GM21786 (cell line): ENCODE measurements at regions not wholly inside any gene's neighbourhood (a gene's known extent, or its start where the extent isn't known, plus 50 kb on each side); places are given as distances from the start of the nearest gene placed in this dataset.

Experiments used
- ATAC-seq: cut with Tn5 transposase; IDR thresholded peaks from one replicate; pipeline ENCODE4 v1.9.1; 2021; ENCODE audit not compliant: unreplicated experiment

GRCh38 chr20:39946931-39947330, 742.1 kb downstream of the MAFB start:
- ATAC-seq = no peak

GRCh38 chr20:39946053-39946810, 742.8 kb downstream of the MAFB start:
- ATAC-seq = no peak

GRCh38 chr20:39944861-39945260, 744.2 kb downstream of the MAFB start:
- peak; percentile 65 for ATAC-seq

- ATAC-seq = no peak
These were observed 745.7 kb downstream of the MAFB start for GRCh38 chr20:39943336-39943735.

- no peak for ATAC-seq
These were observed 747.8 kb downstream of the MAFB start for GRCh38 chr20:39941245-39941644.

GRCh38 chr20:39939241-39939865, 749.7 kb downstream of the MAFB start:
- no peak for ATAC-seq

- no peak for ATAC-seq
These were observed 752.6 kb downstream of the MAFB start for GRCh38 chr20:39936401-39936800.

- no peak for ATAC-seq
These were observed 753.1 kb downstream of the MAFB start for GRCh38 chr20:39935901-39936300.

- ATAC-seq = no peak
These were observed 772.7 kb downstream of the MAFB start for GRCh38 chr20:39916236-39916765.

- no peak for ATAC-seq
These were observed 775.8 kb downstream of the MAFB start for GRCh38 chr20:39913274-39913673.

GRCh38 chr20:39911497-39911896, 777.5 kb downstream of the MAFB start:
- no peak for ATAC-seq

- ATAC-seq = no peak
These were observed 778.5 kb downstream of the MAFB start for GRCh38 chr20:39910536-39910935.

- ATAC-seq = no peak
These were observed 779.6 kb downstream of the MAFB start for GRCh38 chr20:39909447-39909846.

GRCh38 chr20:39904476-39905112, 784.4 kb downstream of the MAFB start:
- no peak for ATAC-seq

GRCh38 chr20:39903806-39904465, 785.1 kb downstream of the MAFB start:
- no peak for ATAC-seq

- no peak for ATAC-seq
These were observed 789.2 kb downstream of the MAFB start for GRCh38 chr20:39899881-39900280.

GRCh38 chr20:39898467-39898852, 790.6 kb downstream of the MAFB start:
- ATAC-seq = no peak

GRCh38 chr20:39897781-39898466, 791.1 kb downstream of the MAFB start:
- no peak for ATAC-seq

- no peak for ATAC-seq
These were observed 792.0 kb downstream of the MAFB start for GRCh38 chr20:39897058-39897457.

GRCh38 chr20:39894067-39894466, 795.0 kb downstream of the MAFB start:
- no peak for ATAC-seq
